KMS-11 (cell line): ENCODE measurements at regions not wholly inside any gene's neighbourhood (a gene's known extent, or its start where the extent isn't known, plus 50 kb on each side); places are given as distances from the start of the nearest gene placed in this dataset.

Source experiments
- H2AFZ ChIP-seq: fragments of 200-600 bp; sonication (generic); 2 replicates; pipeline ENCODE4 v1.6.1; 2016; ENCODE audit warnings: antibody characterized with exemption, mixed run types, low read depth
- H3K27ac ChIP-seq: fragments of 200-600 bp; sonication (generic); 2 replicates; pipeline ENCODE4 v1.6.1; 2016; ENCODE audit warnings: mild to moderate bottlenecking, mixed run types
- H3K27me3 ChIP-seq: fragments of 200-600 bp; sonication (generic); 2 replicates; pipeline ENCODE4 v1.6.1; 2017; ENCODE audit warnings: mild to moderate bottlenecking, low read depth, mixed run types, moderate library complexity; ENCODE audit not compliant: insufficient read depth
- H3K36me3 ChIP-seq: fragments of 200-600 bp; sonication (generic); 2 replicates; pipeline ENCODE4 v1.6.1; 2017; ENCODE audit warnings: mild to moderate bottlenecking, mixed run types; ENCODE audit not compliant: insufficient read depth
- H3K4me1 ChIP-seq: fragments of 200-600 bp; sonication (generic); 2 replicates; pipeline ENCODE4 v1.6.1; 2016; ENCODE audit warnings: mild to moderate bottlenecking, low read depth, mixed run types; ENCODE audit not compliant: poor library complexity, severe bottlenecking
- H3K4me2 ChIP-seq: fragments of 200-600 bp; sonication (generic); 2 replicates; pipeline ENCODE4 v1.7.0; 2016; ENCODE audit warnings: mild to moderate bottlenecking, mixed run types
- H3K4me3 ChIP-seq: fragments of 200-600 bp; sonication (generic); IDR thresholded peaks from 2 replicates; pipeline ENCODE4 v1.6.1; 2017; ENCODE audit warnings: low read depth, low read length, mixed read lengths; ENCODE audit not compliant: insufficient read depth
- H3K79me2 ChIP-seq: fragments of 200-600 bp; sonication (generic); 2 replicates; pipeline ENCODE4 v1.6.1; 2016; ENCODE audit warnings: low read depth, mixed run types; ENCODE audit not compliant: insufficient read depth
- H3K9ac ChIP-seq: fragments of 200-600 bp; sonication (generic); 2 replicates; pipeline ENCODE4 v1.6.1; 2016; ENCODE audit warnings: mild to moderate bottlenecking, mixed run types
- H4K20me1 ChIP-seq: fragments of 200-600 bp; sonication (generic); 2 replicates; pipeline ENCODE4 v1.6.1; 2016; ENCODE audit warnings: mild to moderate bottlenecking, mixed run types; ENCODE audit not compliant: insufficient read depth
- CTCF ChIP-seq: fragments of 200-600 bp; sonication (generic); conservative IDR thresholded peaks from 2 replicates; pipeline ENCODE4 v1.6.1; 2017; ENCODE audit warnings: low read depth, mild to moderate bottlenecking, antibody characterized with exemption, low read length, moderate library complexity, mixed read lengths

- no peak overlapping the region for H2AFZ ChIP-seq
- no peaks in the 10 kb centered on the region for H3K27me3 ChIP-seq
- no peak overlapping the region for H3K27ac ChIP-seq
- H3K36me3 ChIP-seq = no peaks in the 10 kb centered on the region
- no peak for TF ChIP-seq CTCF
- no peaks in the 10 kb centered on the region for H3K79me2 ChIP-seq
- no peak overlapping the region for H3K4me2 ChIP-seq
- no peak overlapping the region for H3K4me3 ChIP-seq
- no peak overlapping the region for H3K9ac ChIP-seq
- no peaks in the 10 kb centered on the region for H4K20me1 ChIP-seq
- no peaks in the 10 kb centered on the region for H3K4me1 ChIP-seq
Observed at GRCh38 chr5:67374378-67374777, 177.8 kb upstream of the CD180 start.

- no peaks in the 10 kb centered on the region for H3K27me3 ChIP-seq
- H4K20me1 ChIP-seq = no peaks in the 10 kb centered on the region
- H3K36me3 ChIP-seq = no peaks in the 10 kb centered on the region
- no peak overlapping the region for H3K4me3 ChIP-seq
- no peak overlapping the region for H2AFZ ChIP-seq
- no peak overlapping the region for H3K4me2 ChIP-seq
- H3K27ac ChIP-seq = no peak overlapping the region
- no peak for TF ChIP-seq CTCF
- H3K4me1 ChIP-seq = no peaks in the 10 kb centered on the region
- no peaks in the 10 kb centered on the region for H3K79me2 ChIP-seq
- H3K9ac ChIP-seq = no peak overlapping the region
Observed at GRCh38 chr5:67373518-67373917, 176.9 kb upstream of the CD180 start.

- Histone ChIP-seq H3K79me2 (no peaks in the 10 kb centered on the region), H4K20me1 (no peaks in the 10 kb centered on the region), H3K4me1 (no peaks in the 10 kb centered on the region), H3K27ac (no peak overlapping the region), H3K4me2 (no peak overlapping the region), H3K36me3 (no peaks in the 10 kb centered on the region), H2AFZ (no peak overlapping the region), H3K4me3 (no peak overlapping the region), H3K27me3 (no peaks in the 10 kb centered on the region), H3K9ac (no peak overlapping the region)
- no peak for TF ChIP-seq CTCF
Observed at GRCh38 chr5:67372887-67373286, 176.3 kb upstream of the CD180 start.

- Histone ChIP-seq H3K79me2 (no peaks in the 10 kb centered on the region), H3K27ac (no peak overlapping the region), H3K4me1 (no peaks in the 10 kb centered on the region), H2AFZ (no peak overlapping the region), H4K20me1 (no peaks in the 10 kb centered on the region), H3K4me3 (no peak overlapping the region), H3K9ac (no peak overlapping the region), H3K27me3 (no peaks in the 10 kb centered on the region), H3K36me3 (no peaks in the 10 kb centered on the region), H3K4me2 (no peak overlapping the region)
- no peak for TF ChIP-seq CTCF
Observed at GRCh38 chr5:67371924-67372323, 175.3 kb upstream of the CD180 start.
